ENCODE measurements at regions not wholly inside any gene's neighbourhood (a gene's known extent, or its start where the extent isn't known, plus 50 kb on each side); places are given as distances from the start of the nearest gene placed in this dataset.

- peak; percentile 16 to 64 for DNase-seq
Measured at GRCh38 chr13:40271931-40272775, 394.3 kb downstream of the FOXO1 start.

- no peak for DNase-seq
Measured at GRCh38 chr13:40272776-40273139, 393.7 kb downstream of the FOXO1 start.

- DNase-seq, result peak; percentile 51 to 83
Measured at GRCh38 chr13:40273253-40274025, 393.0 kb downstream of the FOXO1 start.

DNA sequence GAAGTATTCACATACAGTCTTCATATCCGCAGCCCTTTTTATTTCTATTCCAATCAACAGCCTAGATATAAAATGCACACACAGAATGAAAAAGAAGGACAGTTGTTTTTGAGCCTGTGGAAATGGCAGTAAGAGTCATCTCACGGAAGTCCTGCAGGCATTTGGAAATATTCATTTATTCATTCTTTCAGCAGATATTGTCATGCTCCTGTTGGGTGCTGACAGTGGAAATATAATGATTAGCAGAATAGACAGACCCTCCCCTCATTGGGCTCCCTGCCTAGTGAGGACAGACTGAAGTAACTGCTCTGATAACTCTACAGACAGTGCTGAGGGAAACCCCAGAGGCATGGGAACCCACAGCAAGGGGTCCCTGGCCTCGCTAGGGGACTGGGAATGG, 392.3 kb downstream of the FOXO1 start:
- DNase-seq, result no peak

- DNase-seq, result no peak
Measured at GRCh38 chr13:40275155-40275554, 391.3 kb downstream of the FOXO1 start.

DNA sequence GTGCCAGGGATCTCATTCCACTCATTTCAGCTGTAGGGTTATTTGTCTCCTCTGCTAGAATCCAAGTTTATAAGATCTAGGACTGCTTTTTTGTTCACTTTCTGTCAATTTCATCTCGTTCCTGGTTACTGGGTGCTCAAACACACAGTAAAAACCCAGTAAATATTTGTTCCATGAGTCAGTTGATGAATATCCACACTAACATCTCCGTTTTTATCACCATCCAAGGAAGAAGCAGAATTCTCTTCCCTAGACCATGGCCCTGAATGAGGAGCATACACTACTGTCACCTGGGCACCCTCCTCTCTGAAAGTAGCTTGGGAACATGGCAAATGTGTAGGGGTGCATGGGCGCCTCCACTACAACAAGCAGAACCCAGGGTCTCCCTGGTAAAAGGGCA, 390.8 kb downstream of the FOXO1 start:
- no peak for DNase-seq

DNA sequence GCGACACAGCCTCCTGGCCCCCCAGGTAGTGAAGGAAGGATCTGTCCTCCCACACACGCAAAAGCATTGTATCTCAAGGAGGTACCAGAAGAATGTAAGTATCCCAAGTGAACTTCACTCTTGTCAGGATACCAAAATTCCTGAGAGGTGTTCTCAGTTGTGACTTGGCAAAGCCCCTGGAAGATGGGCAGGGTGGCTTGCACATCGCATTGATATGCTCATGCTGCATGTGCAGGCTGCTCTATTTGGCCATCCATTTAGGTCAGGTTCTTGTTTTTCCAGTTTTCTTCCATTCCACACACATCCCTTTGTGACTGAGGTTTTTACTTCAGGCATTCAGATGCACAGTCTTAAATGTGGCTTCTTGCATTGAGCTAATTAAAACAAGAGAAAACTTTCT, 382.8 kb downstream of the FOXO1 start:
- DNase-seq, result no peak

DNA sequence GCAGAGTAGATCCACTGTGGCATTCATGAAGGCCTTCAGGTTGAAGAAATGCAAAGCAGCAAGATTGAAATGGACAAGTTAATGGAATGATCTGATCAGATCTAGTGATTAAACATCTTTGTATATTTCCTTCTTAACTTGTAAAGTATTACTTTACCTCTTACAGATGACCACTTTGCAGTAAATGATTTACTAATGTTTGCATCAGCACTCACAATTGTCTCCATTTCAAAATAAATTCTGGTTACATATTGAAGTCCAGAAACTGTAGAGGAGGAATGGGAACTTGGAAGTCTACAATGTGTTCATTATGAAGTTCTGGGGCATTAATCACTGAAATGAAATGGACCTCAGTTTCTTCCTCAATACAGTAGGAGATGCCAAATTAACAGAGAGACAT, 380.8 kb downstream of the FOXO1 start:
- no peak for DNase-seq

DNA sequence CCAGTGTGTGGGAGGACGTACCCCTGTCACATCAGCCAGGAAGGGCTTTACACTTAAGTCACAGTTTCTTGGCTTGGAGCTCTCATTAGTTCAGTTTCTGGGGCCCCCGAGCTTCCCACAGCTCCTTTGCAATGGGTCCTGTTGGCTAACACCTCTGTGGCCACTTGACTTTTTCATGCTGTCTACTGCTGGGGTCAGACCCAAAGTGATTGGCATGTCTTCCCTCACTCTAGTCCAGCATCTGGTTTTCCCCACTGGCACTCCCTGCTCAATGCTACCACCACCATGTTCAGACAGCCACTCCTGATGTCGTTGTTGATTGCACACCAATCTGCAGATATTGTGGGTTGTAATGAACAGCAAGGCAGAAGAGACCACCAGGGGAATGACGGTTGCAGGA, 379.0 kb downstream of the FOXO1 start:
- DNase-seq, result no peak

DNA sequence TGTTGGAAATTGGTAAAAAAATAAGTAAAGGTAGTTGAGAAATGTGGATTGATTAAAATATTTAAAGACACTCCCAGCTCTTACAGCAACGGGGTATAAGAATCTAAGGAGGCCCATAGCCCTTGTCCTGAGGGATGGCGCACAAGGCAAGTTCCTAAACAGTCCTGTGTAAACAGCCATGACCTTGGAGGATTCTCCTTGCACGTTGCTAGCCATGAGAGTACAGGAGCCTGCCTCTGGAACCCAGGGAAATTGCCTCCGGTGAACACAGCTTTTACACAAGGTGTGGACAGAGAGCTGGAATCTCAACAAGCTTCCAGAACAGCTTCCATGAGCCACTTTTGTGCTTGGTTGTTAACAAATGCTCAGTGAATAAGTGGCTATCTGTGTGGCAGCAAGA, 378.2 kb downstream of the FOXO1 start:
- DNase-seq, result no peak

DNA sequence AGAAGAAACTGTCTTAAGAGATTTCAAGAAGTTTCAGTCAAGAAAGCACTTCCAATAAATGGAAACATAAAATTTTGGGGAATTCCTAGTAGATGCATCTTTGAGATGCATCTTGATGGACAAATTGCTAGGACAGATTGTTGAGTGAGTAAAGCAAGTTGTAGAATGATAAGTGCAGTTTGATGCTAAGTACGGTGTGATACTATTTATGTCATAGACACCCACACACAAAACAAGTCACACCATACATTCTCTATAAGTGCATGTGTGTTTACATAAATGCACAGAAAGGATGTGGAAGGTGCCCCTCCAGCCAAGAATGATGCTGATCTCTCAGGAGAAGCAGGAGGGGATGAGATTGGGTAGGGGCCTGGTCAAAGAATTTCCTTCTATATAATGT, 375.7 kb downstream of the FOXO1 start:
- no peak for DNase-seq

- DNase-seq, result no peak
Measured at GRCh38 chr13:40292108-40292507, 374.3 kb downstream of the FOXO1 start.

DNA sequence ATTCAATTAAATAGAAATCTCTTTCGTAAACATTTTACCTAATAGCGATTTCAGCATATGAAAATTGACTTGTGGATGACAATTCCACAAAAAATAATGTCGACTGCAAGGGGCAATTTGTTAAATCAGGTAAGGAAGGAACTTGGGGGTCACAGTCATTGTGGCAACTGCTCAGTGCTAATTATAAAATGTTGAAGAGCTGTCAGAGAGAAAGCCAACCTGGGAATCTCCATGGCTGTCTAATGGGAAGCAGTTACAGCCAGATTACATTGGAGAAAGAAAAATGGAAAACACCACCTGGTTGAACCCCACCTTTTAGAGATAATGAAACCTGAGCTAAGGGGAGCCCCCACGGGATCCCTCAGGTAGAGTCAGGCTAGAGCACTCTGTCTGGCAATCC, 373.9 kb downstream of the FOXO1 start:
- DNase-seq, result no peak

- no peak for DNase-seq
Measured at GRCh38 chr13:40302351-40302750, 364.1 kb downstream of the FOXO1 start.

- no peak for DNase-seq
Measured at GRCh38 chr13:40304391-40304790, 362.1 kb downstream of the FOXO1 start.

DNA sequence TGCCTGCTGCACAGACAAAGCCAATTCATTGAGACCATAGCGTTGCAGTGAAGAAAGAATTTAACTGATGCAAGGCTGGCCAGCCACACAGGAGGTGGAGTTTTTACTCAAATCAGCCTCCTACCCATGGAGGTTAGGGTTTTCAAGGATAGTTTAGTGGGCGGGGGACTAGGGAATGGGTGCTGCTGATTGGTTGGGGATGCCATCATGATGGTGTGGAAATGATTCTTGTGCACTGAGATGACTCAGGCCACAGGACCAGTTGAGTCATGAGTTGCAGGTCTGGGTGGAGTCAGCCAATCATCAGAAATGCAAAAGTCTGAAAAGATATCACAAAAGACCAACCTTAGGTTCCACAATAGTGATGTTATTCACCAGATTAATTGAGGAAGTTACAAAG, 359.6 kb downstream of the FOXO1 start:
- DNase-seq, result no peak

GRCh38 chr13:40309881-40310280, 356.6 kb downstream of the FOXO1 start:
- DNase-seq, result no peak

DNA sequence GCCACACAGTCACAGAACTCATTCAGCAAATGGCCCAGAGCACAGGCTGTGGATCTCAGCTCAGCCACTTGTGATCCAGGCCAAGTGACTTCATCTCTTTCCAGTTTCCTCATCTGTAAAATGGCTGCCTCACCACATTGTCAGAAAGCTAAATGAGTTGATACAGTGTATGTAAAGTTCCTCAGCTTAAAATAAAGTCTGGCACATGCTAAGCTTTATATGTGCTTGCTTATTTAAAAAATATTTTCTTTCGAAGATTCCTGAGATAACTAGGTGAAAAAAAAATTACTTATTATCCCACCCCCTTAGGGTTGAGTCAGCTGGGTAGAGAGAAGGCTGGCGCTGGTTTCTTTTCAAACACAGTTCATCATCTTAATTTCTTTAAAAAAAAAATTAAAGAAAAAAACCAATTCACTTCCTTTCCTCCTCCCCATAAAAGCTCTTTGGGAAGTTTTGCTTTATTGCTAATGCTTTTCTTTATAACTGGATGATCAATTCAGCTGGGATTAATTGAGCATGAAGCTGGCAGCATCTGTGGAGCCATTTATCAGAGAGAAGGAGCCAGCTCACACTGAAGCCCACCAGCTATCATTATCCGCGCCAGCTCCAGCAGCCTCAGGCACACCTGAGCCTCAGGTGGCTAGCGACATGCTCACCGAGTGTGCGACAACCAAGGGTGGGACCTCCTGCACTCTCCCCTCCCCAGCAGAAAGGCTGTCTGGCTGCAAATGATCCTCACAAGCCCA, 354.9 kb downstream of the FOXO1 start:
- no peak for DNase-seq

- DNase-seq, result no peak
Measured at GRCh38 chr13:40313269-40314200, 352.9 kb downstream of the FOXO1 start.

- no peak for DNase-seq
Measured at GRCh38 chr13:40315416-40316064, 350.9 kb downstream of the FOXO1 start.

GRCh38 chr13:40316301-40316700, 350.1 kb downstream of the FOXO1 start:
- no peak for DNase-seq

- DNase-seq, result no peak
Measured at GRCh38 chr13:40317980-40318327, 348.5 kb downstream of the FOXO1 start.
